ENCODE measurements at regions not wholly inside any gene's neighbourhood (a gene's known extent, or its start where the extent isn't known, plus 50 kb on each side); places are given as distances from the start of the nearest gene placed in this dataset.

DNA sequence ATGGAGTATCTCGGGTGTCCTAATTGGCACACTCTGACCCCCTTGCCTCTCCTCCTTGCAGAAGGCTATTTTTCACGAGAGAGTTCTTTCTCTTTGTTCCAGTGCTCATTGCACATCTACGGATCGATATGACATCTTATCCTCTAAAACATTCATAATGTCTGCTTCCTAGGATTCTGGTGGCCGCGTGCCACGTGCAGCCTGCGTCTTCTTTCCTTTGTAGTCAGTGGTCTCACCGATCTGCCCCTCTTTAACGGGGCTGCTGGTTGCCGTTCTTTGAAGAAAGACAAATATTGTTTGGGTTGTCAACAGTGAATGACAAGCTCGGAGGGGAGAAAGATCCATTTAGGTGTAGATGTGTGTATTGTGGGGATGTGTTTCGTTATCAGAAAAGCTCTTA, 252.4 kb upstream of the WWC1 start:
- intact Hi-C loops (cut with micrococcal nuclease): no loop called here
- CTCF ChIA-PET: interaction anchor here (0.6 kb wide), 1 partner anchor 10 kb away, joined by 3 read pairs; no protein-coding TSS in a partner anchor
- Mint-ChIP-seq H3K27me3 (no peaks in the 10 kb centered on the region), H3K36me3 (no peaks in the 10 kb centered on the region), H3K9me3 (no peaks in the 10 kb centered on the region), H3K27ac (no peak overlapping the region), H3K4me1 (ENCODE audit: low read depth) (no peaks in the 10 kb centered on the region), H3K4me3 (no peak overlapping the region)
- POLR2A ChIA-PET: no interaction called here
- no peak for DNase-seq

DNA sequence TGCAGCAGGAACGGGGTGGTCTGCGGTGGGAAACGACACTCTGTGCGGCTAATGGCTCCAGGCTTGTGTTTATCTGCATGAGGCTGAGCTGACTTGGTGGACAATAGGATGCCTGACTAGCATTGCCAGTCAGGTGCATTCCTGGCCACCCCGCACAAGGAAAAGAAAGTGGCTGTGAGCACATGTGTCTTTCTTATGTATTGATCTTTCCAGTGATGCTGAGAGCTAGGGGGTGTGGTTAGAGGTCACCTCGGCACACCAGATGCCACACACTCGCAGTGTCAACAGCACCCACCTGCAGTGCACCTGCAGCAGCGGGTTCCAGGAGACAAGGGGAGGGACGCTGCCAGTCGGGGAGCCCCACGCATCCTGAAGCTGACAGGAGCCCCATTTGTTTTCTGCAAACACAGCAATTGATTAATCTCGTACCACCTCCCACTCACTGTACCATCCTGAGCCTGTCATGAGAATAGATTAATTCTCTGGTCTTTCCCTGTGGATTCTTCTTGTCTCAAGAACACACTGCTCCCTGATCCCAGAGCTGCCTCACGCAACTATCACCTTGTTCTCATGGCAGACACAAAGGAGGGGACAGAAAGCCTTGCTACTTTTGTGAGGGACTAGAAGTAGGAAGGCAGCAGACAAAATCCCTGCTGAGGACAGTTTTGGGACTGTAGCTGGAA, 251.7 kb upstream of the WWC1 start:
- Mint-ChIP-seq H3K4me1 (ENCODE audit: low read depth) (no peaks in the 10 kb centered on the region), H3K27me3 (no peaks in the 10 kb centered on the region), H3K36me3 (no peaks in the 10 kb centered on the region), H3K27ac (no peak overlapping the region), H3K4me3 (no peak overlapping the region), H3K9me3 (no peaks in the 10 kb centered on the region)
- ChIA-PET POLR2A (no interaction called here), CTCF (no interaction called here)
- intact Hi-C loops (cut with micrococcal nuclease): no loop called here
- no peak for DNase-seq

GRCh38 chr5:168041583-168041982, 249.9 kb upstream of the WWC1 start:
- H3K27ac Mint-ChIP-seq: no peak overlapping the region
- H3K36me3 Mint-ChIP-seq: no peaks in the 10 kb centered on the region
- H3K9me3 Mint-ChIP-seq: no peaks in the 10 kb centered on the region
- no peaks in the 10 kb centered on the region for H3K4me1 Mint-ChIP-seq (ENCODE audit: low read depth)
- intact Hi-C loops (cut with micrococcal nuclease): no loop called here
- ChIA-PET POLR2A (no interaction called here), CTCF (no interaction called here)
- no peak overlapping the region for H3K4me3 Mint-ChIP-seq
- no peak for DNase-seq
- no peaks in the 10 kb centered on the region for H3K27me3 Mint-ChIP-seq

- intact Hi-C loops (cut with micrococcal nuclease): no loop called here
- Mint-ChIP-seq H3K36me3 (no peaks in the 10 kb centered on the region), H3K27me3 (no peaks in the 10 kb centered on the region)
Observed at GRCh38 chr5:168042284-168043068, 249.0 kb upstream of the WWC1 start.

GRCh38 chr5:168046163-168046562, 245.3 kb upstream of the WWC1 start:
- intact Hi-C loops (cut with micrococcal nuclease): no loop called here
- Mint-ChIP-seq H3K9me3 (no peaks in the 10 kb centered on the region), H3K4me1 (ENCODE audit: low read depth) (no peaks in the 10 kb centered on the region), H3K4me3 (no peak overlapping the region), H3K27ac (no peak overlapping the region), H3K36me3 (no peaks in the 10 kb centered on the region), H3K27me3 (no peaks in the 10 kb centered on the region)
- ChIA-PET CTCF (no interaction called here), POLR2A (no interaction called here)
- no peak for DNase-seq

More at GRCh38 chr5:168042284-168043068, 249.0 kb upstream of the WWC1 start:
- Mint-ChIP-seq H3K9me3 (no peaks in the 10 kb centered on the region), H3K4me3 (no peak overlapping the region), H3K27ac (no peak overlapping the region), H3K4me1 (ENCODE audit: low read depth) (no peaks in the 10 kb centered on the region)
- ChIA-PET POLR2A (interaction anchor here (0.6 kb wide), 1 partner anchor 1200 kb away, joined by 4 read pairs; no protein-coding TSS in a partner anchor), CTCF (no interaction called here)
- no peak for DNase-seq

GRCh38 chr5:168047043-168047668, 244.3 kb upstream of the WWC1 start:
- H3K27me3 Mint-ChIP-seq: no peaks in the 10 kb centered on the region
- no peak overlapping the region for H3K4me3 Mint-ChIP-seq
- DNase-seq: peak; percentile 25
- H3K4me1 Mint-ChIP-seq (ENCODE audit: low read depth): no peaks in the 10 kb centered on the region
- no peaks in the 10 kb centered on the region for H3K9me3 Mint-ChIP-seq
- H3K27ac Mint-ChIP-seq: no peak overlapping the region
- H3K36me3 Mint-ChIP-seq: no peaks in the 10 kb centered on the region
- intact Hi-C loops (cut with micrococcal nuclease): loop anchor here (1.0 kb wide), 1 partner anchor 324 kb away; no protein-coding TSS in a partner anchor
- ChIA-PET CTCF (interaction anchor here (1.2 kb wide), 1 partner anchor 321 kb away, joined by 3 read pairs; no protein-coding TSS in a partner anchor), POLR2A (no interaction called here)

GRCh38 chr5:168047669-168048111, 243.8 kb upstream of the WWC1 start:
- H3K4me1 Mint-ChIP-seq (ENCODE audit: low read depth): no peaks in the 10 kb centered on the region
- ChIA-PET POLR2A (no interaction called here), CTCF (interaction anchor here (1.2 kb wide), 1 partner anchor 322 kb away, joined by 3 read pairs; no protein-coding TSS in a partner anchor)
- no peaks in the 10 kb centered on the region for H3K36me3 Mint-ChIP-seq
- H3K27ac Mint-ChIP-seq: no peak overlapping the region
- intact Hi-C loops (cut with micrococcal nuclease): loop anchor here (1.0 kb wide), 1 partner anchor 324 kb away; no protein-coding TSS in a partner anchor
- no peaks in the 10 kb centered on the region for H3K9me3 Mint-ChIP-seq
- no peak for DNase-seq
- H3K27me3 Mint-ChIP-seq: no peaks in the 10 kb centered on the region
- H3K4me3 Mint-ChIP-seq: no peak overlapping the region

- ChIA-PET POLR2A (no interaction called here), CTCF (no interaction called here)
- H3K4me3 Mint-ChIP-seq: no peak overlapping the region
- no peak overlapping the region for H3K27ac Mint-ChIP-seq
- intact Hi-C loops (cut with micrococcal nuclease): no loop called here
- H3K4me1 Mint-ChIP-seq (ENCODE audit: low read depth): no peaks in the 10 kb centered on the region
- H3K36me3 Mint-ChIP-seq: no peaks in the 10 kb centered on the region
- no peaks in the 10 kb centered on the region for H3K9me3 Mint-ChIP-seq
- DNase-seq: no peak
- H3K27me3 Mint-ChIP-seq: no peaks in the 10 kb centered on the region
Observed at GRCh38 chr5:168048486-168048885, 243.0 kb upstream of the WWC1 start.

DNA sequence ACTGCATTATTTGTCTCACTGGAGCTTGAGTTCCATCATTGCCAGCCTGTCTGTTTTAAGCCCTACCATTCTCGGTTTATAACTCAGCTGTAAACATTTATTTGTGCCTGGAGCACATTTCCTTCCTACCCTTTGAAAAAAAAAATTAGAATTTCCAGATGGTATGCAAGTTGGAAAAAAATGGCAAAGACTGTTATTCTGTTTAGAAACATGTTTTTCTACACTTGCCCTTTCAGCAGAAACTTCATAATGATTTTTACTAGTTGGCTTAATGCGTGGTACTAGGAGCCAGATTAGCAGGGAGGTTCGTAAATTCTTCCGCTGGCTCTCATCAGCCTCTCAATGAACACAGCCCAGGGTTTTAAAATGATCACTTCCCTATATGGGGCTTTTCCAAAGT, 238.8 kb upstream of the WWC1 start:
- H3K4me3 Mint-ChIP-seq: no peak overlapping the region
- DNase-seq: no peak
- H3K27me3 Mint-ChIP-seq: no peaks in the 10 kb centered on the region
- intact Hi-C loops (cut with micrococcal nuclease): no loop called here
- H3K4me1 Mint-ChIP-seq (ENCODE audit: low read depth): no peaks in the 10 kb centered on the region
- CTCF ChIA-PET: no interaction called here
- POLR2A ChIA-PET: no interaction called here
- H3K9me3 Mint-ChIP-seq: no peaks in the 10 kb centered on the region
- no peaks in the 10 kb centered on the region for H3K36me3 Mint-ChIP-seq
- no peak overlapping the region for H3K27ac Mint-ChIP-seq

DNA sequence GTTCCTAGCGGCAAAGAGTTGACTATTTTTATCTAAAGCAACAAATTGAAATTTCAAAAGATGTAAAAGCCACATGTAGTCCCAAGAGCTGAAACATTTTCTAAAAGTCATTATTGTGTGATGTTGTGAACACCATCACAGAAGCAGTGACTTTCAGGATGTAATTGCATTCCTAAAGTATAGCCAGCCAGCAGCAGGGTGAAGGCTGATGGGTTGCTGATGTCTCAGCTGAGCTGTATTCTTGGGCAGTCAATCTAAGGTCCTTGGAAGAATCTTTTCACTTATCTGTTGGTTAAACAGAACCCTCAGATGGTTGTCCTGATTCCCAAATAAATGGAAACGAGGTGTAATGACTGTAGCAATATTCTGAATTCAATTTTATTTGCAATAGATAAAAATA, 237.4 kb upstream of the WWC1 start:
- intact Hi-C loops (cut with micrococcal nuclease): no loop called here
- H3K4me3 Mint-ChIP-seq: no peak overlapping the region

DNA sequence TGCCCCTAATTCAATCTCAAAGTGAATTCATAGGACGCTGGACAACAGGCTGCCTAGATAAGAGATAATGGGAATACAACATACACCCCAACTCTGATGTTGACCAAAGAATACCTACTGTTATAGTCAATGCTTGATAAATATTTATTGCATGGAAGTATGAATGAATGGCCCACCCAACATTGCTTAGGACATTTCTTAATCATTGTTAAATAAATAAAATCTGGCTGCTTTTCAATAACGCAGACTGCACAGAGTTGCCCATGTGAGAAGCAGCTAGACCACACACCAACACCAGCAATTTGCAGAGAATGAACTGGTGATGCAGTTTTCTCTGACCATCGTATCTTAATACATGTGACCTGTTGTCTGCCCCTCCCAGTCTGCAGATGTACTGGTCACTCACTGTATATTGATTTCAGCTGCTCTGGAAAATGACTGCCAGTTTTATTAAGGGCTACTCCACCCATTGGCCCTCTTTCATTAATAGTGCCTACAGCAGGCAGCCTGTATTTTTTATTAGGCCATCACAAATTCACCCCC, 236.2 kb upstream of the WWC1 start:
- POLR2A ChIA-PET: no interaction called here
- Mint-ChIP-seq H3K27ac (no peak overlapping the region), H3K27me3 (no peaks in the 10 kb centered on the region), H3K4me1 (ENCODE audit: low read depth) (no peaks in the 10 kb centered on the region), H3K9me3 (peaks cover 8% of the 10 kb centered on the region), H3K4me3 (no peak overlapping the region), H3K36me3 (no peaks in the 10 kb centered on the region)
- intact Hi-C loops (cut with micrococcal nuclease): no loop called here
- no peak for DNase-seq
- CTCF ChIA-PET: no interaction called here

More for the DNA sequence above, 237.4 kb upstream of the WWC1 start:
- no peaks in the 10 kb centered on the region for H3K4me1 Mint-ChIP-seq (ENCODE audit: low read depth)
- peaks cover 8% of the 10 kb centered on the region for H3K9me3 Mint-ChIP-seq
- no peak overlapping the region for H3K27ac Mint-ChIP-seq
- H3K27me3 Mint-ChIP-seq: no peaks in the 10 kb centered on the region
- DNase-seq: no peak
- POLR2A ChIA-PET: no interaction called here
- no peaks in the 10 kb centered on the region for H3K36me3 Mint-ChIP-seq
- CTCF ChIA-PET: no interaction called here

DNA sequence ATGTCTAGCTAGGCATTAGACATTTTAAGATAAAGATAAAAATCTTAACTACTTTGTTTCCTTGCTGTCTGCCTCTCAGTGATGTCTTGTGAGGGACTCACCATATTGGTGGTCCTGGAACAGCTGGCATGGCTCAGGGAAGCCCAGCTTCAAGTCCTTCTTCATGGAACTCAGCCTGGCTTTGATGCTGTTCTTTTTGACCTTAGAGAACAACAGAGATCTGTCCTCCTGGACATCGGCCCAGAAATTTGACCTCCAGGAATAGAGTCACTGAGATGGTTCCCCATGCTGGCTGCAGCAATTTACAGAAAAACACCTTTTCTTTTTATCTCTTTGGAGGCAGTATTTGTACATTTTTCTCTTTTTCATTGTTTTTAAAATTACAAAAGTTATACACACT, 235.5 kb upstream of the WWC1 start:
- H3K9me3 Mint-ChIP-seq: peaks cover 8% of the 10 kb centered on the region
- ChIA-PET CTCF (interaction anchor here (1.1 kb wide), 1 partner anchor 58 kb away, joined by 3 read pairs; no protein-coding TSS in a partner anchor), POLR2A (no interaction called here)
- H3K4me3 Mint-ChIP-seq: no peak overlapping the region
- no peak for DNase-seq
- no peaks in the 10 kb centered on the region for H3K4me1 Mint-ChIP-seq (ENCODE audit: low read depth)
- no peak overlapping the region for H3K27ac Mint-ChIP-seq
- H3K27me3 Mint-ChIP-seq: no peaks in the 10 kb centered on the region
- intact Hi-C loops (cut with micrococcal nuclease): no loop called here
- H3K36me3 Mint-ChIP-seq: no peaks in the 10 kb centered on the region
